GM19023 (cell line): ENCODE measurements at regions not wholly inside any gene's neighbourhood (a gene's known extent, or its start where the extent isn't known, plus 50 kb on each side); places are given as distances from the start of the nearest gene placed in this dataset.
"Not testable (repeated sequence)": the region's sequence is repeated elsewhere in the genome, so short reads cannot be mapped to it uniquely, and the experiment has no call there.

Source experiments
- ATAC-seq: cut with Tn5 transposase; IDR thresholded peaks from one replicate; pipeline ENCODE4 v1.9.1; 2021; ENCODE audit warnings: mild to moderate bottlenecking, moderate library complexity; ENCODE audit not compliant: unreplicated experiment

DNA sequence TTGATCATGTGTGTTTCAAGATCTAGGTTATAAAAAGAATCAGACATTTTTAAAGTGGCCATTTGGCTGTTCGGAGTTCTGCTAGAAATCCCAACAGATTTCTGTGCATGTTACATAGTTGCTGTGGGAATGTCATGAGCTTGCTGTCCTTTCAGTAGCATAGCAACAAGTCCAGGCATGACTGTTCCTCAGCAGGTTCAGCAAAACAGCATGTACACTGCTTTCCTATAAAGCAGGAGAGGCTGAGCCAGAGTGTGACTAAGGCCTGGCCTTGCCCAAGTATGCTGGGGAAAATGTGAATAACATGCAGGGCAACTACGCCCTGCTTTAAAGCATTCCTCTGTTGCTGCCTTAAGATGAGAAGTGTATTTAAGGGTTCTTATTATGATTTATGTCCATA is 217.1 kb upstream of the SMIM31 start:
- ATAC-seq, result no peak

- ATAC-seq, result no peak
These were observed 215.8 kb upstream of the SMIM31 start for GRCh38 chr4:164538097-164538496.

DNA sequence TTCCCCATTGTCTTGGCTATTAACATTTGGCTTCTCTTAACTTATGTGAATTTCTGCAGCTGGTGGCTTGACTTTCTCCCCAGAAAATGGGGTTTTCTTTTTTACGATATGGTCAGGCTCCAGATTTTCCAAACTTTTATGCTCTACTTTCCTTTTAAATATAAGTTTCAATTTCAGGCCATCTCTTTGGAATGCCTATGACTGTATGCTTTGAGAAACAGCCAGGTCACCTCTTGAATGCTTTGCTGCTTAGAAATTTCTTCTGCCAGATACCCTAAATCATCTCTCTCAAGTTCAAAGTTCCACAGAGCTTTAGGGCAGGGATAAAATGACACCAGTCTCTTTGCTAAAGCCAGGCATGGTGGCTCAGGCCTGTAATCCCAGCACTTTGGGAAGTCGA is 212.9 kb upstream of the SMIM31 start:
- no peak for ATAC-seq

DNA sequence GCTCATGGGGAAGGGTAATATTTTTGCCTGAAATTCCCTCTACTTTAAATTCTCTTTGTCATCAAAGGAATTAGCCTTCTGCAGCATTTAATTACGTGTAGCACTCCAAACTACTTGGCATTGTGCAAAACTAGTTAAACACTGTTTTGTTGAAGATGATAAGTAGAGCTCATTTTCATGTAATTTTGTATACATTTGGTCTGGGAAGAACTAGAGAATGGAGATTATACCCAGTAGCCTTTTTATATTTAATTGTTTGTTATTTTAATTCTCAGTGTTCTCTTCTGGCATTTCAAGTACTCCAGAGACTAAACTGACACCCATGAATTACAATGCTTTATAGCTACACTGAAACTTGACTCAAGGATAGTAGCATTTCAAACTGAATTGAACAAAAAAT is 211.5 kb upstream of the SMIM31 start:
- ATAC-seq, result no peak

GRCh38 chr4:164550989-164551712 is 202.8 kb upstream of the SMIM31 start:
- ATAC-seq, result no peak

GRCh38 chr4:164551713-164552040 is 202.3 kb upstream of the SMIM31 start:
- no peak for ATAC-seq

DNA sequence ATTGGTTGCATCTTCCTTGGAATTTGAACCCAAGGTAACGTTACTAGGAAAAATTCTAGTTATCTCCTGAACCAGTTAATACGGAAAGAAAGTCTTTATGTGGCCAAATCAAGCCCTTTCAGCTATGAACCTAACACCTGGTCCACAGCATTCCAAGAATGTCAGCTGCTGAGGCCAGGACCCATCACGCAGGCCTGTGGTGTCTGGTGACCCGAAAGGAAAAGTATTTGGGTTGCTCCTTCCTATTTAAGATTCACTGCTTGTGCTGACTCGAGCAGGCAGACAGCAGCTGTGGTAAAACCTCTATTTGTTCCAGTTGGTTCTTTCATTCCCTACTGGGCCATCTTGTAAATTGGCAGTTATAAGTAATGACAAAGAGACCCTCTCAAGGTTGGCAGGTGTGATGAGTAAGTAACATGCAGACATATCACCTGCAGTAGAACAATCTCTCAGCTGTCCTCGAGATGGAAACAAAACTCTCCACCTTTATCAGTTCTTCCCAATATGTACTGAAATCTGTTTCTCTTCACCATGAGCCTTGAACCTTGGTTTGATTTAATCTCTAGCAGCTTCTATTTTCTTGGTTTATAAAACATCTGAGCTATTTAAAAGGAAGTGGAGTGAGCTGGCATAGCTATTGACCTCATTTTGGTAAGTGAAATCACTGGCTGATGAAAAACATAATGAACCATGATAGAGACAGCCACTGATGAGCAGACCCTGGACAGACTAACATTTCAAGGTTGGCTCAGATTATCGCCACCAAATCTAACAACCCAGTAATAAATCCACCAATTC is 182.1 kb upstream of the SMIM31 start:
- ATAC-seq, result no peak

- ATAC-seq, result no peak
These were observed 181.1 kb upstream of the SMIM31 start for GRCh38 chr4:164572877-164573279.

DNA sequence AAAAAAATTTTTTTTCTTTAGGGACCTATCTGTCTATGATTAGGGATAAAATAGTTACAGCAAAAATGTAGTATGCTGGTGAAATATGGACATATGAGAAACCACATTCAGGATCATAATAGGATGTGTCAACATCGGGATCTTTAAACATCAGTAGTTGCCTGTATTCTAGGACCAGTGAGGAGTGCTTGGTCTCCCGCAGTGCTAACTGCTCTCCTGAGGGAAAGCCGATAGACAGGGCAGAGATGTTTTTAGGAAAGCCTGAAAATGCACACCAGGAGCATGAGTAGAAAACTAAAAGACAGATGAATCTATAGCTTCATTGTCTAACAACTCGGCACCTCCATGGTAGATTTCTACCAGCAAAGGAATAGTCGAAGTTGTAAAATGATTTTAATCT is 178.1 kb upstream of the SMIM31 start:
- ATAC-seq, result no peak

DNA sequence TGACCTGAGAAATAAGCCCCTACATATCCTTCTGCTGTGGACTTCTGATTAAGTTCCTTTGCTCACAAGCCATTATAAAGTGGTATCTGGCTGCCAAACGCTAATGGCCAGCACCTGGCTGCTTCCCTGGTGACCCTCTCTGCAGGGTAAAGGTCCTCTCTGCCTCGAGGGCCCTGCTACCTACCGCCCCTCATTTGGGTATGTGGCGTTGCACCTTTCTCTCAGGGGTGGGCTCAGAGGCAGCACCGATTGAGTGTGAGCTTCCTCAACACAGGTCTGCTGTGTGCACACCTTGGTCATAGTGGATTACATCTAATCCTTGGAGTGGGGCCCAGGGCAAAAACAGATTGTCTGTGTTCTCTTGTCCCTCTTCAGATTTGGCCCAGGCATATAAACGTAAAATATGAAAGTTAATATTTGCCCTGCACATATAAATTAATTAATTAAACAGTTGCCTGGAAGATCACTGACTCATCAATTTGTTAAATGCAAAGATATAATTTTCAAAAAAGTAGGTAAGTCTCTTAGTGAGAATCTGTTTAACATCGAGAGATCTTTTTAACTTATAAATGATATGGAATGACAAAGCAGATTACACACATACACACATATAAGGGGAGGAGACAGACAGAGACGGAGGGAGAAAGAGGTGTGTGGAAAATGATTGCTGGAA is 174.5 kb upstream of the SMIM31 start:
- no peak for ATAC-seq

DNA sequence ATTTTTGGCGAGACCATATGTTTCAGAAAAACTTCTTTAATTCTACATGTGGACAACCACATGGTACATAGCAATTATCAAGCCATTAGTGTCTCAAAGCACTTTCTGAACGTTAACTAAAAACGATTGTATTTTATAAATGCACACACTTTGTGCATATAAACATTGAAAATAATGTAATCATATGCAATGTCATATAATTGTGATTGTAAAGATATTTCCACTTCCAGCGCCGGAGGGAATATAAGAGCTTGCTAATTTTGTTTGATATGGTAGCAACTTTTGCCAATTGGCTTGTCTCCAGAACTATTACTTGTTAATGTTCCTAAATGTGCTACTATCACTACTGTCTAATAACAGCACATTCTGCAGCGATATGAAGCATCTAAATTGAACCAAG is 162.3 kb upstream of the SMIM31 start:
- no peak for ATAC-seq

- no peak for ATAC-seq
These were observed 158.2 kb upstream of the SMIM31 start for GRCh38 chr4:164595751-164596150.

DNA sequence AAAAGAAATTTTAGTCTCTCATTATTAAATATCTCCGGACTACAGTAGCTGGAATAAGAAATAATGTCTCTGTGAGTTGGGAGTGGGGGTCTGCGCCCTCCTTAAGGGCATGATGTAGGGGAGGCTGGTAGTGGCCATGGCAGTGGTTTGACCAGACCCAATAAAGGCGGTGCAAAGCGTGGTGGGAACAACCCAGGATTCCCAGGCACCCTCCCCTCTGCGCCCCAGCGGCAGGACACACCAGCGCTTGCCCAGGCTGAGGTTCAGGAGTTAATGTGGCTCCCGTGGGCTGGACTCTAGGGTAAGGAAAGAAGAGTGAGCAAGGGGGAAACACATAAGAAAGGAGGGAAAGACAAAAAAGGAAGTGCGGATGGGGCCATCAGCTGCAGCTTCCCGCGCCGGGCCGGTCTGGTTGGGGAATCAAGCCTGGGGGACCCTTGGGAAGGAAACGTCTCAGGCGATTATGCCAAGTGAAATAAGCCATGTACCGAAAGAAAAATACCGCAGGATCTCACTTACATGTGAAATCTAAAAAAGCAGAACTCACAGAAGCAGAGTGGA is 157.5 kb upstream of the SMIM31 start:
- no peak for ATAC-seq

DNA sequence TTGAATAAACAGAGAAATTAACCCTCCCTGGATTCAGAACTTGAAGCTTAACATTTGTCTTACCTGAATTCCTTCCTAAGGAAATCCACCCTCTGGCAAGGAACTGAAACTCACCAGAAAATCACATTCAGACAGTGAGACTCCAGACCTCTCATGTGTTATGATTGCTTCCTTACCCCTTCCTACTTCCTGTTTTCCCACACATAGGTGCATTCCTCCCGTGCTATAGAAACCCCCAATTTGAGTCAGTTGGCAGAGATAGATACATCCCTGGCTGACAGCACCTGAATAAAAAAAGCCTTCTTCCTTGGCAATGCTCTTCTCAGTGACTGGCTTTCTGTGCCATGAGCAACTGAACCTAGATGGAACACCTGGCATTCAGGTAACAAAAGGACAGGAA is 157.0 kb upstream of the SMIM31 start:
- no peak for ATAC-seq

DNA sequence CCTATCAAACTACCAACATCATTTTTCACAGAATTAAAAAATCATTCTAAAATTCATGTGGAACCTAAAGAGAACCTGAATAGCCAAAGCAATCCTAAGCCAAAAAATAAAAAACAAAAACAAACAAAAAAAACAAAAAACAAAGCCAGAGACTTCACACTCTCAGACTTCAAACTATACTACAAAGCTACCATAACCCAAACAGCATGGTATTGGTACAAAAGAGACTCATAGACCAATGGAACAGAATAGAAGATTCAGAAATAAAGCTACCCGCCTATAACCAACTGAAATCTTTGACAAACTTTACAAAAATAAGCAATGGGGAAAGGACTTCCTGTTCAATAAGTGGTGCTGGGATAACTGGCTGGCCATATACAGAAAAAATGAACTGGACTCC is 152.3 kb upstream of the SMIM31 start:
- ATAC-seq, result no peak

DNA sequence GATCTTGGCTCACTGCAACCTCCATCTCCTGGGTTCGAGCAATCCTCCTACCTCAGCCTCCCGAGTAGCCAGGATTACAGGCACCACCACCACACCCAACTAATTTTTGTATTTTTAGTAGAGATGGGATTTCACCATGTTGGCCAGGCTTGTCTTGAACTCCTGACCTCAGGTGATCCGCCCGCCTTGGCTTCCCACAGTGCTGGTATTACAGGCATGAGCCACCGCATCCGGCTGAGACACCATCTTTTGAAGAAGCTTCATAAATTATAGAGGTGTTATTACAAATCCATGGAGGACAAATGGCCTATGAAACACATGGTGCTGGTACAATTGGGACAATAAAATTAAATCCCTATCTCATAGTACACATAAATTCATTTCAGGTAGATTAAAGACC is 148.1 kb upstream of the SMIM31 start:
- not testable (repeated sequence) for ATAC-seq

- ATAC-seq, result peak; percentile 84
These were observed 147.5 kb upstream of the SMIM31 start for GRCh38 chr4:164606478-164606877.

DNA sequence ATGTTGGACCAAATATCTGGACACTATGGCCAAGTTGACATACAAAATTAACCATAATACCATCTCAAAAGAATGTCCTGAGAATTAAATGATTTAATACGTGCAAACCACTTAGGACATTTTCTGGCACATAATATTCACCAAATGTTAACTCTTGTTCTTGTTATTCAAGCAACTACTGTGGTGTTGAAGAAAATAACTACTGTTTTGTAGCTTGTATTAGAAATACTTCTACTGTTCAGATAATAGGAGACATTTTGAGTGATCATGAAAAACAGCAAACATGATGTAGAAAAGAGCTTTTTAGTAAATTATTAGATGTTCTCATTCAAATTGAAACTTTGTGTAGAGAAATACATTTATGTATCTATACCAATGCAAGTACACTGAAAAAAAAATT is 140.7 kb upstream of the SMIM31 start:
- ATAC-seq, result no peak

DNA sequence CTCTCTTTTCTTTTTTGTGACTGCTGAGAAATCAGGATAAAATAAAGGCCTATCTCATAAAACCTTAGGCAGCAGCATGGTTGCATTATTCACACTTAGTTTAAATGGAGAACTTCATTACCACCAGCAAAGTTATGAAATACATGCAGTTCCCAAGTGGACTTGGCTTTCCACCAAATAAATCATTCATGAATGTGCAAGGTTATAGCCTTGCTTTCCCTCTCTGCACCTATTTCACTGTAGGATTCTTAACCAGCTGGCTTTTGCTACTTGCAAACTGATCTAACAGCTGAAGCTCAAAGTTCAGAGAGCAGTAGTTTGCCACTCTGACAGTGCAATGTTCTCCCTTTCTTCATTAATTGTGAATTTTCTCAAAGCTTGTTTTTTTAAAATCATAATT is 140.1 kb upstream of the SMIM31 start:
- ATAC-seq, result no peak

DNA sequence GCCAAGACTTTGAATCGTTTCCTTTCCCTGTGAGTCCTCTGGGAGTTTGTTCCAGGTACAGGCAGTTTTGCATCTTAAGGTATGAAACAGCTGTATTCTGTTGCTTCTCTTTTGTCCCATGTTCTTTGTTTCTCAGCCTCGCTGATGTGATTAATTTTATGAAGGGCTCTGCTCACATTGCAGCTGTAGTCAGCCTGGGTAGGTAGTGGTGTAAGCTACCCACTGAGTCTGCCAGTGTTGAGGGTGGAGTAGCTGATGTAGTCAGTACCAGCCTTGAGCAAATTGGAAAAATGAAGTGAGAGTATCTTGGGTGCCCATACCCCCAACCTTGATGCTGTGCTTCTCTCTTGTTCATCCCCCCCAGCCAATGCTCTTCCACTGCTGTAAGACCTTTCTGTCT is 139.6 kb upstream of the SMIM31 start:
- ATAC-seq, result no peak

DNA sequence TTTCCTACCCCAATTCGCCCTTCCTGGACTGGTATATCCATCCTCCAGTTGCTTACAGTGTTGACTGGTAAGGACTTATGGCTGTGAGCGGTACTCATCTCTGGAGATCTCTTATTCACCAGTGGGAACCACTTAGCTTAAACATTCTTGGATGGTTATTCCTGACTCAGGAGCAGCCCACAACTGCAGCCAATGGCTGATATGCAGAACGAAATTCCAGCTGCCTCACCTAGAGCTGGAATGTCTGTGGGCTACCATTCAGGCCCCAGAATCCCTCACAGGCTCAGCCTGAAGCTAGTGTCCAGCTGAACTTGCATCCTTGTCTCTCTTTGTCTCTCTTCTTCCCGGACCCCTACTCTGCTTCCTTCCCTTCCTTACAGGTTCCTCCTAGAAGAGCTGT is 138.9 kb upstream of the SMIM31 start:
- ATAC-seq, result no peak

- no peak for ATAC-seq
These were observed 138.0 kb upstream of the SMIM31 start for GRCh38 chr4:164615964-164616363.
